ENCODE measurements at regions not wholly inside any gene's neighbourhood (a gene's known extent, or its start where the extent isn't known, plus 50 kb on each side); places are given as distances from the start of the nearest gene placed in this dataset.
A peak's percentile ranks its signal among the peaks of the same experiment; 100 is the strongest.

- Mint-ChIP-seq H3K27me3 (ENCODE audit: low read depth) (no peaks in the 10 kb centered on the region), H3K36me3 (ENCODE audit: low read depth) (no peaks in the 10 kb centered on the region), H3K27ac (ENCODE audit: unreplicated experiment) (peak overlapping the region; percentile 22), H3K4me1 (ENCODE audit: low read depth) (peaks cover 33% of the 10 kb centered on the region), H3K9me3 (ENCODE audit: low read depth) (peaks cover 6% of the 10 kb centered on the region), H3K4me3 (ENCODE audit: unreplicated experiment) (no peak overlapping the region)
- no peak for DNase-seq (ENCODE audit: low spot score)
- TF ChIP-seq, protein P1, sequence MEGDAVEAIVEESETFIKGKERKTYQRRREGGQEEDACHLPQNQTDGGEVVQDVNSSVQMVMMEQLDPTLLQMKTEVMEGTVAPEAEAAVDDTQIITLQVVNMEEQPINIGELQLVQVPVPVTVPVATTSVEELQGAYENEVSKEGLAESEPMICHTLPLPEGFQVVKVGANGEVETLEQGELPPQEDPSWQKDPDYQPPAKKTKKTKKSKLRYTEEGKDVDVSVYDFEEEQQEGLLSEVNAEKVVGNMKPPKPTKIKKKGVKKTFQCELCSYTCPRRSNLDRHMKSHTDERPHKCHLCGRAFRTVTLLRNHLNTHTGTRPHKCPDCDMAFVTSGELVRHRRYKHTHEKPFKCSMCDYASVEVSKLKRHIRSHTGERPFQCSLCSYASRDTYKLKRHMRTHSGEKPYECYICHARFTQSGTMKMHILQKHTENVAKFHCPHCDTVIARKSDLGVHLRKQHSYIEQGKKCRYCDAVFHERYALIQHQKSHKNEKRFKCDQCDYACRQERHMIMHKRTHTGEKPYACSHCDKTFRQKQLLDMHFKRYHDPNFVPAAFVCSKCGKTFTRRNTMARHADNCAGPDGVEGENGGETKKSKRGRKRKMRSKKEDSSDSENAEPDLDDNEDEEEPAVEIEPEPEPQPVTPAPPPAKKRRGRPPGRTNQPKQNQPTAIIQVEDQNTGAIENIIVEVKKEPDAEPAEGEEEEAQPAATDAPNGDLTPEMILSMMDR (IDR thresholded peaks at IDR 0.05): no peak
Observed at GRCh38 chr16:87188104-87188503, 129.1 kb downstream of the C16orf95 start.

GRCh38 chr16:87189426-87189825 is 127.8 kb downstream of the C16orf95 start:
- DNase-seq (ENCODE audit: low spot score): no peak
- no peaks in the 10 kb centered on the region for H3K27me3 Mint-ChIP-seq (ENCODE audit: low read depth)
- H3K27ac Mint-ChIP-seq (ENCODE audit: unreplicated experiment): no peak overlapping the region
- peaks cover 29% of the 10 kb centered on the region for H3K4me1 Mint-ChIP-seq (ENCODE audit: low read depth)
- no peak overlapping the region for H3K4me3 Mint-ChIP-seq (ENCODE audit: unreplicated experiment)
- TF ChIP-seq, protein P1 (IDR thresholded peaks at IDR 0.05): no peak
- H3K9me3 Mint-ChIP-seq (ENCODE audit: low read depth): peaks cover 6% of the 10 kb centered on the region
- H3K36me3 Mint-ChIP-seq (ENCODE audit: low read depth): no peaks in the 10 kb centered on the region

DNA sequence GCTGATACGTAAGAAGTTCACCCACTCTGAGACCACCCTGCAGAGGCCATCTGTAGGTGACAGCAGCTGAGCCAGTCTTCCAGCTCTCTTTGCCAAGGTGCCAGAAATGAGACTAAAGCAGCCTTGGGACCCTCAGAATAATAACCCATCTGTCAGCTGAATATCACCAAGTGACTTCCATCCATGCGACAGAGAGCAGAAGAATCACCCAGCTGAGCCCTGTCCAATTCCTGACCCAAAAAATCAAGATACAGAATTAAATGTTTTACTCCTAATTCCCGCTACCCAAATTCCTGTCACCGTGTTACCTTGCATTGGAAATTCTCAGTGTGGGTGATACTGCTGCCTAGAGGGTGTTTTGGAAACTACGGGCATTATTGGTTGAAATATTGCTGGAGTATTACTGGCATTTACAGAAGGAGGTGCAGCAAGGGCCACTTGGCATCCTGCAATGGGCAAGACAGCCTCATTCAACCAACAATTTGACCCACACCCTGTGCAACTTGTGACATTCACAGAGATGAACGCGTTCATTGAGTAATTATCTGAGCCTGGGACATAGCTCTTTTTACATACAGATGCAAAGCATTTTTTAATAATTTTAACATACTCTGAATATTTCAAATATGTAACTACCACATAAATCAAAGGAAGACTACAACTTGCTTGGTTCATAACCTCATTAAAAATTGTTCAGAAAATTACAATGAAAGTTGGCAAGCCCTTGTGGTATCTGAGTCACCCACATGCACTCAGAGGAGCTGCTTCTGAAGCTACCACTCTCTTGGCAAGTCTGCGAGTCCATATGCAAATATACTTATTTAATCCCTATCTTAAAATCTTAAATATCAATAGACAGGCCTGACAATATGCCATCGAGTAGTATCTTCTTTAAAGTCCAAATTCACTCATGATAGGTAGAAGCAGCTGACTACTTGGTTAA is 126.6 kb downstream of the C16orf95 start:
- no peak overlapping the region for H3K27ac Mint-ChIP-seq (ENCODE audit: unreplicated experiment)
- TF ChIP-seq, protein P1 (IDR thresholded peaks at IDR 0.05): peak; percentile 46
- DNase-seq (ENCODE audit: low spot score): no peak
- no peaks in the 10 kb centered on the region for H3K27me3 Mint-ChIP-seq (ENCODE audit: low read depth)
- peaks cover 31% of the 10 kb centered on the region for H3K4me1 Mint-ChIP-seq (ENCODE audit: low read depth)
- no peaks in the 10 kb centered on the region for H3K36me3 Mint-ChIP-seq (ENCODE audit: low read depth)
- H3K4me3 Mint-ChIP-seq (ENCODE audit: unreplicated experiment): no peak overlapping the region
- H3K9me3 Mint-ChIP-seq (ENCODE audit: low read depth): peaks cover 6% of the 10 kb centered on the region

DNA sequence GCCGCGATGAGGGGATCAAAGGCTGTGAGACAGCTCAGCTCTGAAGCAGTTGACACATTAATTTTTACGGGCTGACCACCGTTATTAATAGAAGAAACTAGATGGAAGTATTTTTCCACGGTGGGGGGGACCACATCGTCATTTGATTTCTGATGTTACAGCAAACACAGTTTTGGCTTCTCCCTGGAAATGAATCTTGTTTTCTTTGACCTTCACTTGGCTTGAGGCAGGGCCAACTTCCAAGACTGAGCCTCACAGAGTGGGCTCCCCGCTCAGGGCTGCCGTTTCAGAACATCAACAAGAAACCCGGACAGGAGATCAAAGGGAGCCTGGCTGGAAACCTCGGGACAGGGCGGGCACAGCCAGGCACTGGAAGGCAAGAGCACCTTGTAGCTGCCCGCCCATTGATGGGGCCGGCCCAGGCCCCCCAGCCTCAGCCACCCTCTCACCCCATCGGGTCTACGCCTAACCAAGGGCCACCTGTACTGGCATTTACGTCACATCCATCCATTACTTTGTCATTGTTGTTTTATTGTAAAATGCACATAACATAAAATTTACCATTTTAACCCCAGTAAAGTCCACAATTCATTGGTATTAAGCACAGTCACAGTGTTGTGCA is 124.6 kb downstream of the C16orf95 start:
- peaks cover 26% of the 10 kb centered on the region for H3K4me1 Mint-ChIP-seq (ENCODE audit: low read depth)
- H3K36me3 Mint-ChIP-seq (ENCODE audit: low read depth): no peaks in the 10 kb centered on the region
- no peak overlapping the region for H3K4me3 Mint-ChIP-seq (ENCODE audit: unreplicated experiment)
- DNase-seq (ENCODE audit: low spot score): no peak
- TF ChIP-seq, protein P1 (IDR thresholded peaks at IDR 0.05): no peak
- H3K9me3 Mint-ChIP-seq (ENCODE audit: low read depth): peaks cover 6% of the 10 kb centered on the region
- H3K27me3 Mint-ChIP-seq (ENCODE audit: low read depth): no peaks in the 10 kb centered on the region
- peak overlapping the region; percentile 83 for H3K27ac Mint-ChIP-seq (ENCODE audit: unreplicated experiment)

- Mint-ChIP-seq H3K4me3 (ENCODE audit: unreplicated experiment) (no peak overlapping the region), H3K27me3 (ENCODE audit: low read depth) (no peaks in the 10 kb centered on the region), H3K27ac (ENCODE audit: unreplicated experiment) (no peak overlapping the region), H3K4me1 (ENCODE audit: low read depth) (peaks cover 40% of the 10 kb centered on the region), H3K9me3 (ENCODE audit: low read depth) (peaks cover 6% of the 10 kb centered on the region), H3K36me3 (ENCODE audit: low read depth) (no peaks in the 10 kb centered on the region)
- DNase-seq (ENCODE audit: low spot score): no peak
- TF ChIP-seq, protein P1 (IDR thresholded peaks at IDR 0.05): no peak
Observed at GRCh38 chr16:87194172-87194571, 123.0 kb downstream of the C16orf95 start.
